HUES64 (cell line): ENCODE measurements at regions not wholly inside any gene's neighbourhood (a gene's known extent, or its start where the extent isn't known, plus 50 kb on each side); places are given as distances from the start of the nearest gene placed in this dataset.

Experiments used
- H3K27ac ChIP-seq: 2 replicates; pipeline ENCODE4 v1.7.0; 2013; ENCODE audit warnings: low read depth, low read length, inconsistent platforms
- H3K27me3 ChIP-seq: 2 replicates; pipeline ENCODE4 v1.6.1; 2013; ENCODE audit warnings: mild to moderate bottlenecking, low read length; ENCODE audit not compliant: insufficient read depth
- H3K36me3 ChIP-seq: 2 replicates; pipeline ENCODE4 v1.6.1; 2013; ENCODE audit warnings: mild to moderate bottlenecking, low read length; ENCODE audit not compliant: insufficient read depth
- H3K4me1 ChIP-seq: 2 replicates; pipeline ENCODE4 v1.6.1; 2013; ENCODE audit warnings: mild to moderate bottlenecking, low read length, moderate library complexity; ENCODE audit not compliant: insufficient read depth
- H3K4me3 ChIP-seq: 2 replicates; pipeline ENCODE4 v1.5.1; 2013; ENCODE audit warnings: mild to moderate bottlenecking, low read length, moderate library complexity
- H3K9ac ChIP-seq: 2 replicates; pipeline ENCODE4 v1.6.1; 2013; ENCODE audit warnings: mild to moderate bottlenecking, low read depth, low read length
- H3K9me3 ChIP-seq: 2 replicates; pipeline ENCODE4 v1.6.1; 2013; ENCODE audit warnings: low read depth, low read length; ENCODE audit not compliant: insufficient read depth
- WGBS: fragments of 150-250, 120-280 bp; methylation state at CpG from one replicate; pipeline ENCODE4 v1.1.7; 2013; ENCODE audit warnings: missing lambda C conversion rate; 5-methylcytosine and 5-hydroxymethylcytosine counted together

DNA sequence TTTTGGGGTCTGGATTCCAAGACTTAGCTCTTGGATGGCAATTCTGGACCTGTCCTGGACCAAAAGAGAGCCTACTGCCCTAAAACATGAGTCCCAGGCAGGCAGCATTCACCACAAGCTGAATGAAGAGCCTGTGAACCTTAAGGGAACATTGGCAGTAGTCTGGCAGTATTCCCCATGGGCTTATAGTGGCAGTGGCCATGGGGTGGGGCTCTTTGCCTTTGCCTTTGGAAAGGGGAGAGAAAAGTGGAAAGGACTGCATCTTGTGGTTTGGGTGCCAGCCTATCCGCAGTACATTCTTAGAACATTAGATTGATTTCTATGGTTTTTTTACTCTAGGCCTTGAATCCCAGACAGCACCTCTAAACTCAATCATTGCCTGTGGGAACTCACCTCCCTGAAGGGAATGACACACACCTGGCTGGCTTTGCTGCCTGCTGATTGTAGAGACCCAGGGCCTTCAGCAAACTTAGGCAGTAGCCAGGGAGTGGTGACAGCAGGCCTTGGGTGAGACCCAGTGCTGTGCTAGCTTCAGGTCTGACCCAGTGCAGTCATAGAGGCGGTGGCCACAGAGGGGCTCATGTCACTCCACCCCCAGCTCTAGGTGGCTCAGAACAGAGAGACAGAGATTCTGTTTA, 216.3 kb downstream of the CETN3 start:
- Histone ChIP-seq H3K36me3 (no peaks in the 10 kb centered on the region), H3K27ac (no peak overlapping the region), H3K9ac (no peak overlapping the region), H3K4me1 (peaks cover 3% of the 10 kb centered on the region; the same call in 1 of the 2 replicates), H3K9me3 (no peaks in the 10 kb centered on the region), H3K27me3 (no peaks in the 10 kb centered on the region), H3K4me3 (no peak overlapping the region)
- 100% methylated on average over 1 of the region's 2 CpGs for WGBS

DNA sequence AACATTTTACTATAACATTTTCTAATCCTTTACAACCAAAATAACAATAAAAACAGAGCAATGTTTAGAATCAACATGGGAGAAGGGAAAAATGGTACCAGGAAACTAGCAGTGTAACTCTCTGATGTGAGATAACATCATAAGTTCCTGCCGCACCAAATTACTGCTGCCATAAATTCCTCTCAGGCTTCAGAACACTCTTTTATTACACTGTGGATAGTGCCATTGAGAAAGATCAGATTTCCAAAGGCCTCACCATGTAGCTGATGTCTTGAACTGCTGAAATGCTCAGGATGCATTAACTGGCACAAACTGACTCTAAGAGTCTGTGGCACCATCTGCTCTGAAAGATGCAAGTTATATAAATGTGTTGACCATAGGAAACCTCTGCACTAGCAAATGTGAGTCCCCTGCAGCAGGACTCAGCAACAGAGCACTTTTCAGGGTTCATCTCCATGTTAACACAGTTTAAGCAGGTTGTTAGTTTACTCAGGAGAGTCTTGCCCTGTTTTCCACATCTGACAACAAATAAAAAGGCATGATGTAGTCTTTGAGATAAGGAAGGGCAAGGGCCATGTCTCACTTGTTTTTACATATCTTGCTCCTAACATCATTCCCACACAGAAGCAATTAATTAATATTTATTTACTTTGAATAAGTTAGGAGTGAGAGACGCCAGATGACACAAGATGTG, 218.1 kb downstream of the CETN3 start:
- WGBS = 98% methylated on average over 2 of the region's 2 CpGs
- Histone ChIP-seq H3K9ac (no peak overlapping the region), H3K4me1 (no peaks in the 10 kb centered on the region), H3K36me3 (no peaks in the 10 kb centered on the region), H3K4me3 (no peak overlapping the region), H3K27me3 (no peaks in the 10 kb centered on the region), H3K27ac (no peak overlapping the region), H3K9me3 (no peaks in the 10 kb centered on the region)

DNA sequence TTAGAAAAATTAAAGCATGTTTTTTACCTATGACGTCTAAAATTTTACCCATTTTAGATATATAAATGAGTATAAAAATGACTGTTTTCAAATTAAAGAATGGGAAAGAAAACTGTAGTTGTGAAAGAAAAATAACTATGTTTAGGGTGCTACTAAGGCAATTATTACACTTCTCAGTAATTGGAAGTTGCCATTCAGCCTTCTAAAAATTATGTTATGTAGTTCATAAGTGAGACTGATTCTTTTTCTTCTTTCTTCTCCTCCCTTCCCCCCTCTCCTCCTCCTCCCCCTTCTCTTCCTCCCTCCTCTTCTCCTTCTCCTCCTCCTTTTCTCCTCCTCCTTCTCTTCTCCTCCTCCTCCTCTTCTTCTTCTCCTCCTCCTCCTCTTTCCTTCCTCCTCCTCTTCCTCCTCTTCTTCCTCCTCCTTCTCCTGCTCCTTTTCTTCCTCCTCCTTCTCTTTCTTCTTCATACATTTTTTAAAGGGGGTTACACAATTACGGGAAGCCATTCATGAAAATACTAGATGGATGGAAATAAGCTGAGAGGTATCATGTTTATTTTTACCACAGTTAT, 223.6 kb downstream of the CETN3 start:
- no peaks in the 10 kb centered on the region for H3K4me1 ChIP-seq
- WGBS = no CpG with 5 or more reads among the region's 2 CpGs
- no peaks in the 10 kb centered on the region for H3K27me3 ChIP-seq
- H3K27ac ChIP-seq = no peak overlapping the region
- H3K4me3 ChIP-seq = no peak overlapping the region
- no peaks in the 10 kb centered on the region for H3K36me3 ChIP-seq
- H3K9me3 ChIP-seq = no peaks in the 10 kb centered on the region
- H3K9ac ChIP-seq = no peak overlapping the region

DNA sequence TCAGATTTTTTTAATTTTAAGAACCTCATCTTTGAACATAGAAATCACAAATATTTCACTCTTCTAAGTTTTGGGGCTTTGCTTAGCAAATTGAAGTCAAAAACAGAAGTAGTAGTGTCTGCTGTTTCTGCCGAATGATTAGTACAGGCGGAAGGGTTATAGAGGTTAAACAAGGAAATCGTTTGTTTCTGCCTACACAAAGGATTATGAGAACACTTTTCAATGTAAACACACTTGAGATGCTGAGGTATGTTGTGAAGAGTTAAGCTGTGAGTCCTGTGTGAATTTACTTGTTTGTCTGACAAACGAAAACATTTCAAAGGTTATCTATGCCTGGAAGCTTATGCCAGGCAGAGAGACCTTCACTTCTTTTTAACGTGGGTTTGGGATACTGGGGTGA, 224.8 kb downstream of the CETN3 start:
- Histone ChIP-seq H3K9ac (no peak overlapping the region), H3K4me1 (no peaks in the 10 kb centered on the region), H3K4me3 (no peak overlapping the region), H3K27ac (no peak overlapping the region), H3K27me3 (no peaks in the 10 kb centered on the region), H3K36me3 (no peaks in the 10 kb centered on the region), H3K9me3 (no peaks in the 10 kb centered on the region)
- 85% methylated on average over 5 of the region's 5 CpGs for WGBS

DNA sequence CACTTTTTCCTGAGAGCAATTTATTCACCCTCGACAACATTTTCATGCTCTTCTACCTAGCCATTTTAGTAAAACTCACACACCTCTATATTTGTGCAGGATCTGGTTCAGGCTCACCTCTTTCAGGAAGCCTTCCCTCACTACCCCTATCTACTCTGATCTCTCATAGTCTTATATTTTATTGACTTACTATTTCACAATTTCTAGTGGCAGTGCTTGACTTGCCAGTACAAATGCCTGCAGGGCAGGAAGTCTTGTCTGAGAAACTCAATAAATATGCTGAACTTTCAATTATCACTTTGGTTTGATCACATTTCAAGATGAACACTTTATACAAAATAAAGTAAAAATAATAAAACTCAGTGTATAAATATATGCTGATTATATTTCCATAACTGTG, 226.8 kb downstream of the CETN3 start:
- no peaks in the 10 kb centered on the region for H3K9me3 ChIP-seq
- H3K27me3 ChIP-seq = no peaks in the 10 kb centered on the region
- H3K36me3 ChIP-seq = no peaks in the 10 kb centered on the region
- WGBS = 91% methylated on average over 1 of the region's 1 CpG
- H3K4me3 ChIP-seq = no peak overlapping the region
- H3K4me1 ChIP-seq = no peaks in the 10 kb centered on the region
- no peak overlapping the region for H3K9ac ChIP-seq
- no peak overlapping the region for H3K27ac ChIP-seq

DNA sequence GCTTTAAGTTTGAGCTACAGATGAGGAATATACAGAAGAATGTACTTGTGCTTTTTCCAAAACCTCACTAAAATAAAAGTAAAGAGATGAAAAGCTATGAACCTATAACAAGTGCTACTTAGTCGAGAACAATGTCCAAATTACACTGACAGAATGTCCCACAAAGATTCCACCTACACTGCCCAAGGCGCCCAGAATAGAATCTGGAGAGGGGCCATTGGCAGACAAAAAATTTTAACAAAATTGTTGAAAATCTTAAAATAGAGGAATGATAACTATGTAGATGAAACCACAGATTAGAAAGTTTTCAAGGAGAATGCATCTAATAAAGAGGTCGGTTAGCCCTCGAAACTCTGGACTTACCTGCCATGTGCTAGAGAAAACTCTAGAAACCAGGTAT, 235.3 kb downstream of the CETN3 start:
- Histone ChIP-seq H3K9ac (no peak overlapping the region), H3K27ac (no peak overlapping the region), H3K4me1 (no peaks in the 10 kb centered on the region), H3K36me3 (no peaks in the 10 kb centered on the region), H3K4me3 (no peak overlapping the region), H3K27me3 (no peaks in the 10 kb centered on the region), H3K9me3 (0 out of 2 replicates have a peak, but pooled peaks cover 3% of the 10 kb centered on the region)
- WGBS = 91% methylated on average over 4 of the region's 4 CpGs

DNA sequence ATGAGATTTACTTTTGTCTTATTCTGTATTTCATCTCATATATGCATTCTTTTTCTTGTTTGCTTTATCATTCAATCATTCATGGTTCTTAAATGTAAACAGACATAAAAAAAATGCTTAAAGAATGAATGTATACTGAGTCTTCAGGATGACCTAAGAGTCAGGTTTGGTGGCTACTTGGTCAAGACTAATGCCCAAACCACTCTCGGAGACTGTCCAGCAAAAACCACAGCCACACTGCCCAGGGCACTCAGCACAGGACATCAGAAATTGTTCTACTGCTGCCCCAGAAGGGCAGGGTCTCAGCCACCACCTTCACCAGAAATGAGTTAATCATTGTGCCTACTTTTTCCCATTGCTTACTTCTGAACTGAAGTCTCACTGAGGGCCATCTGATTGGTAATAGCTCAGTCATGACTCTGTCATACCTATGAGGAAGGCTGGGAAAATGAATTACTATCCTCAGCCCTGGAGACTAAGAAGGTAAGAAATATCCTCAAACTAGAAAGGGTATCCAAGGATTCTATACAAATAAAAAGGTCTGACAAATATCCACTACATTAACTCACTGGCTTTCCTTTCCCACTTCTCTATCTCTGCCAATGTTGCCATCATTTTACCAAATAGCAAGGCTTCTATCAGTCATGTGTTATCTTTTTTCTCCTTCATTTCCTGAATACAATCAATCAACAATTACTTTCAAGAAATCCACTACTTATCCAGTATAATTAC, 236.1 kb downstream of the CETN3 start:
- no peaks in the 10 kb centered on the region for H3K4me1 ChIP-seq
- no peaks in the 10 kb centered on the region for H3K36me3 ChIP-seq
- H3K4me3 ChIP-seq = no peak overlapping the region
- H3K9me3 ChIP-seq = 0 out of 2 replicates have a peak, but pooled peaks cover 3% of the 10 kb centered on the region
- H3K9ac ChIP-seq = no peak overlapping the region
- 91% methylated on average over 1 of the region's 1 CpG for WGBS
- H3K27ac ChIP-seq = no peak overlapping the region
- no peaks in the 10 kb centered on the region for H3K27me3 ChIP-seq

DNA sequence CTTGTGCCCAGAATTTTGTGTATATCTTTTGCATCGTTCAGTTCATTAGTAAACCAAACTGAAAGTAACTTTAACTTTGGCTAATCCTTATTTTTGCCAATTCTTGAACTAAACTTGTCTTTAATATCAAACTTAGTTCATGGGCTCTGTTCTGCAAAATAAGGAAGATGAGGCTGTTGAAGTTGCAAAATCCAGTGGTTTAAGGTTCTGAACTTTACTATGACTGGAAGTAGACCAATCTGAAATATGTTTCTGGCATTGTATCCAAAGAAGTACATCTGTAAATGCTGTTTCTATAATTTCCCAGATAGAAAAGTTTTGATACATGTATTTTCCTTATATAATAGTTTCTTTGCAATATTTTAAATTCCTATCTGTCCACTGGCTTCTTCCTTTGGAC, 238.1 kb downstream of the CETN3 start:
- H3K9ac ChIP-seq = no peak overlapping the region
- 0% methylated on average over 1 of the region's 1 CpG for WGBS
- no peaks in the 10 kb centered on the region for H3K27me3 ChIP-seq
- no peak overlapping the region for H3K27ac ChIP-seq
- no peaks in the 10 kb centered on the region for H3K4me1 ChIP-seq
- H3K9me3 ChIP-seq = 0 out of 2 replicates have a peak, but pooled peaks cover 3% of the 10 kb centered on the region
- H3K36me3 ChIP-seq = no peaks in the 10 kb centered on the region
- no peak overlapping the region for H3K4me3 ChIP-seq

DNA sequence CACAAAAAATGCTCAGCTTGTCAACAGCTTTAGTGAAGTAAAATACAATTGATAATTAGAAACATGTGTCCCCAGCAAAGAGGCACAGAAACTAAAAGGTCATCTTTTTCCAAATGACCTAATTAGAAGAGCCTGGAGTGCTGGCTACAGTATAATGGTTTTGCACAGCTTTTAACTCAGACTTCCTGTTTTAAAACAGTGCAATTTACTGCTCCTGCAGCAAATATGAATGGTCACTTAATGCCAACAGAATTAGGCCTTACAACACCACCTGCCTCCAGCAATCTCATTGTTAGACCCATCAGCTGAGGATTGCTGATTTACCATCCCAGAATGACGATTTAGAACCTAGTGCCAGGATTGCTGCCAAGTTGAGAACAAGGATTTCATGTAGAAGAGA, 239.3 kb downstream of the CETN3 start:
- no peaks in the 10 kb centered on the region for H3K36me3 ChIP-seq
- no peak overlapping the region for H3K9ac ChIP-seq
- no peak overlapping the region for H3K4me3 ChIP-seq
- H3K27ac ChIP-seq = no peak overlapping the region
- H3K4me1 ChIP-seq = no peaks in the 10 kb centered on the region
- H3K9me3 ChIP-seq = no peaks in the 10 kb centered on the region
- H3K27me3 ChIP-seq = no peaks in the 10 kb centered on the region
- WGBS = 81% methylated on average over 1 of the region's 1 CpG

DNA sequence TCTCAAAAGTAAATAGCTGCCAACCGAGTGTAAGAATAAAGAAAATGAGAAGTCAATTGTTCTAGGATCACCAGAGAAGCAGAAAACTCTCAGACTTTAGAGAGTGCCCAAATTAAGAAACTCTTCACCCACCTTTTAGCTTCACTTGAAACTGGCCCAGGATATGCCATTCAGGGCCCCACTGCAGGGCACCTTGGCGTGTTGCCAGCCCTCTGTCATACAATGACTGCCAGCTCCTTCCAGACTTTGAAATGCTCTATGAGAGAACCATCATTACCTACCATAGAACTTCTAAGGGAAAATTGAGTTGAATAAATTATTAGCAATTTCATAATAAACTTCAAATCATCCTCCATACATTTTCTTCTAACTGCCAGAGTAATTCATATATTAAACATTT, 240.5 kb downstream of the CETN3 start:
- Histone ChIP-seq H3K4me1 (no peaks in the 10 kb centered on the region), H3K27ac (no peak overlapping the region), H3K9ac (no peak overlapping the region), H3K36me3 (no peaks in the 10 kb centered on the region), H3K27me3 (no peaks in the 10 kb centered on the region), H3K9me3 (no peaks in the 10 kb centered on the region), H3K4me3 (no peak overlapping the region)
- whole genome bisulfite sequencing = 97% methylated on average over 2 of the region's 2 CpGs

DNA sequence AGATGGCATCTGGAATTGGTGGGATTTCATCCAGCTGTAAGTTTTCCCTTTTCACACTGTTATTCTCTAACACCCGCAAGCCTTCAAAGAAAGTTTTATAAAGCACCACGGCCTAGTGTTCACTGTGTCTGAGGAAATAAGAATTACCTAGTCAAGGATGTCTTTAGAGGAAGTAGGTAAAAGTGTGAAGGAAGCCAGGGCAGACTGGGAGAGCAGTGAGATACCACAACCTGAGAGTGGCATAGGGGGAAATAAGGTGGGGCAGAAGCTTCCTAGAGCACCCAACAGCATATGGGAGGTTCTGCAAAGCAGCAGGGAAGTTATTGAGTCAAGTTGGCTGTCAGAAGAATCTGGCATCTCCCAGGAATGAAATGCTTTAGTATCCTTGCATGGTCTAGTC, 241.2 kb downstream of the CETN3 start:
- no peak overlapping the region for H3K4me3 ChIP-seq
- no peaks in the 10 kb centered on the region for H3K9me3 ChIP-seq
- H3K4me1 ChIP-seq = peaks cover 4% of the 10 kb centered on the region; the same call in 1 of the 2 replicates
- no peak overlapping the region for H3K27ac ChIP-seq
- WGBS = 96% methylated on average over 2 of the region's 2 CpGs
- no peaks in the 10 kb centered on the region for H3K27me3 ChIP-seq
- no peaks in the 10 kb centered on the region for H3K36me3 ChIP-seq
- no peak overlapping the region for H3K9ac ChIP-seq
